H1 (cell line): ENCODE measurements at regions not wholly inside any gene's neighbourhood (a gene's known extent, or its start where the extent isn't known, plus 50 kb on each side); places are given as distances from the start of the nearest gene placed in this dataset.

Experiments
- EP300 ChIP-seq, 2 experiments: IDR thresholded peaks; 1 replicate in 1 of 2; 2 replicates in 1 of 2; pipeline ENCODE4 v1.6.1; 2011 to 2012; ENCODE audit warnings: low read depth in 2 of 2, low read length in 2 of 2, mild to moderate bottlenecking in 2 of 2, borderline replicate concordance in 1 of 2, inconsistent platforms in 1 of 2, moderate library complexity in 1 of 2
- KDM1A ChIP-seq: fragments of 200-600, 300-600 bp; sonication (generic); IDR thresholded peaks from 2 replicates; pipeline ENCODE4 v1.7.1; 2016; ENCODE audit warnings: mild to moderate bottlenecking, low read length, borderline replicate concordance
- POLR2A ChIP-seq, 2 experiments: IDR thresholded peaks; 1 replicate in 1 of 2; 2 replicates in 1 of 2; pipeline ENCODE4 v1.6.1; 2011; ENCODE audit warnings: low read depth in 2 of 2, low read length in 2 of 2, mild to moderate bottlenecking in 2 of 2; ENCODE audit errors: control extremely low read depth in 1 of 2
- RAD21 ChIP-seq, 2 experiments: IDR thresholded peaks in 1 of 2; conservative IDR thresholded peaks in 1 of 2; 2 replicates each; pipeline ENCODE4 v1.6.1; 2011; ENCODE audit warnings: low read depth in 2 of 2, low read length in 2 of 2, improper control_type of control experiment in 1 of 2, inconsistent platforms in 1 of 2, mild to moderate bottlenecking in 1 of 2, moderate library complexity in 1 of 2

GRCh38 chr7:84784450-84784849 lies 402.4 kb downstream of the SEMA3D start:
- TF ChIP-seq EP300 (IDR thresholded peaks at IDR 0.05; ENCODE audit: borderline replicate concordance in 1 of 2, low read depth in 2 of 2, low read length in 2 of 2) (no peak), KDM1A (no peak), POLR2A (IDR thresholded peaks at IDR 0.05; ENCODE audit: control extremely low read depth in 1 of 2, low read depth in 2 of 2, low read length in 2 of 2) (no peak), RAD21 (IDR thresholded peaks at IDR 0.05 in 1 of 2, conservative IDR thresholded peaks at IDR 0.05 in 1 of 2; ENCODE audit: low read depth in 2 of 2, low read length in 2 of 2) (no peak)
